GM19025 (cell line): ENCODE measurements at regions not wholly inside any gene's neighbourhood (a gene's known extent, or its start where the extent isn't known, plus 50 kb on each side); places are given as distances from the start of the nearest gene placed in this dataset.
"Not testable (repeated sequence)": the region's sequence is repeated elsewhere in the genome, so short reads cannot be mapped to it uniquely, and the experiment has no call there.

ENCODE experiments used
- ATAC-seq: cut with Tn5 transposase; IDR thresholded peaks from one replicate; pipeline ENCODE4 v1.9.1; 2021; ENCODE audit warnings: mild to moderate bottlenecking, low read depth, moderate library complexity; ENCODE audit not compliant: unreplicated experiment

DNA sequence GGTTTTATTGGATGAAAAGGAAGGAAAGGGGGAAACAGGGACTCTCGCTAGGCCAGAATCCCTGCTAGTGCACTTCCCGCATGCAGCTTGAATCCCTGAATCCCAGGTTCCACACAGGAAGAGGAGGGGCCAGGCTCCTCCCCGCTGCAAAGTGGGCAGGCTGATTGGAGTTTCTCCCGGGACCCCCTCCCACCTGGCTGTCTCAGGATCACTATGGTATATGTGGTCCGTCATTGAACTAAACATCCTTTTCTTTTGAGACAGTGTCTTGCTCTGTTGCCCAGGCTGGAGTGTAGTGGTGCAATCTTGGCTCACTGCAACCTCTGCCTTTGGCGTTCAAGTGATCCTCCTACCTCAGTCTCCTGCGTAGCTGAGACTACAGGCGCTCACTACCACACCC is 70.7 kb downstream of the FAM50B start:
- ATAC-seq, result no peak

DNA sequence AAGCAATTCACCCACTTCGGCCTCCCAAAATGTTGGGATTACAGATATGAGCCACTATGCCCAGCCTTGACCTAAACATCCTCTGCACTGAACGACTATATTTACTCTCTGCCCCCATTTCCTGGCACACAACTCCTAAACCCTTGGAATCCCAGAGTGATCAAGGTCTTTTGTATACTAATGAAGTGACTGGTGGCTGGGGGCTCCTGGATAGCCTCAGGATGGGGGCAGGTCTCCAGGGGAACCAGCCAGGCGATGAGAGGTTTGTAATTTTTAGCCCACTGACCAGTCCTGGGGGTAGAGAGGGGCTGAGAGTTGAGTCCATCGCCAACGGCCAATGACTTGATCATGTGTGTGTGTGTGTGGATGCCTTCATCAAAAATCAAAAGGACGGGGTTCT is 71.1 kb downstream of the FAM50B start:
- ATAC-seq, result no peak

DNA sequence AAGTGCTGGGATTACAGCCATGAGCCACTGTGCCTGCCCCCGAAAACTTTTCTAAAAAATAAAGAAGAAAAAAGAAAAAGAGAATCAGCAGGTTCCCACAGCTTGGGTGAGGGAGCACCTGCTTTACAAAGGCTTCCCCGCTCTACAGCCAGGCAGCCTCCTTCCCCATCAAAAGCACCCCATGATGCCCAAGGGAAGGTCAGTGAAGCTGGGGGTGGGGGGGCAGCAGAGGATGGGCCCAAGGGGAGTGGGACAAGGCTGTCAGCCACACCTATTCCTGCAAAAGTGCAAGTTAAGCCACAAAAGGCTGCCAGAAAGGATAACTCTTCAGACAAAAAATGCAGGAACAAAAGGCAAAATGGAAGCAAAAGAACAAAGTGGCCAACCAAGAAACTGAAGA is 72.5 kb downstream of the FAM50B start:
- ATAC-seq, result no peak

DNA sequence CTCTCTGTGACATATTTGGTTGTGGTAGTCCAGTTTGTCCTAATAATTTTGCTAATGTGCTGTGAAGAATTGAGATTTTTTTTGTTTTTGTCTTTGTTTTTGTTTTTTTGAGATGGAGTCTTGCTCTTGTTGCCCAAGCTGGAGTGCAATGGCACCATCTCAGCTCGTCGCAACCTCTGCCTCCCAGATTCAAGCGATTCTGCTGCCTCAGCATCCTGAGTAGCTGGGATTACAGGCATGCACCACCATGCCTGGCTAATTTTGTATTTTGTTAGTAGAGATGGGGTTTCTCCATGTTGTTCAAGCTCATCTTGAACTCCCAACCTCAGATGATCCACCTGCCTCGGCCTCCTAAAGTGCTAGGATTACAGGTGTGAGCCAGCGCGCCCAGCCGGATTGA is 73.4 kb downstream of the FAM50B start:
- ATAC-seq, result not testable (repeated sequence)

DNA sequence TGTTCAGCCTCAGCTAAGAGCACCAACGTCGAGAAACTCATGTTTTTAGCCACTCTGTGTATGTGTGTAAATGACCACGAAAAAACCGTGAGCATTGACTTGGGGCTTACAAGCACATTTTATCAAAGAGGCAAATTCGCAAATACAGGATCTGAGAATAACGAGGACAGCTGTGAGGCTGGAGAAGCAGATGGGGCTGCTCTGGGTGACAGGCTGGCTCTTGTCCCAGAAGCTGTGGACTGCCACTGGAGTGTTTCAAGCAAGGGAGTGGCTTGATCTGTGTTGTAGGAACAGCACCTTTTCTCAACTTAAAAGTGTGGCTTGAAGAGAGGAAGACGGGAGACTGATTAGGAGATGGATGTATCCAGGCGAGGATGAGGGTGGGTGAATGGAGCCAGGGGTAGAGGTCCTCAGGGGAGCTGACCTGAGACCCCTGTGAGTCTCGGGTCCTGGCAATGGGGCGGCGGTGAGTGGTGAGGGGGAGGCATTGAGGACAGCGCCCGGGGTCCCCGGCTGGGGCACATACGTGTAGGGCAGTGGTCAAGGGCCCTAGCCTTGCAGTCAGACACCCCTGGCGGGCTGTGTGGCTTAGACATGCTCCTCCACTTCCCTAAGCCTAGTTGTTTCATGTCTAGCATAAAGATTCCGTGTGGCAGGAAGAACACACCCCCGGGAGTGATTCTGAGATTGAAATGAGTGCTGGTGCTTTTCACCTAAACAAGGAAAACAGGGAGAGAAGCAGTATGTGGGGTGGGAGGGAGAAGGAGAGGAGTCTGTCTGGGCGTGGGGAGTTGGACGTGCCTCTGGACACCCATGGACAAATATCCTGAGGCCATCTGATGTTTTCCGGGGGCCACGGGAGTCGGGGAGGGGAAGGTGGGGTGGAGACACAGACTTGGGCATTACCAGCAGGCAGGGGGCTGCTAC is 76.3 kb downstream of the FAM50B start:
- ATAC-seq, result not testable (repeated sequence)

DNA sequence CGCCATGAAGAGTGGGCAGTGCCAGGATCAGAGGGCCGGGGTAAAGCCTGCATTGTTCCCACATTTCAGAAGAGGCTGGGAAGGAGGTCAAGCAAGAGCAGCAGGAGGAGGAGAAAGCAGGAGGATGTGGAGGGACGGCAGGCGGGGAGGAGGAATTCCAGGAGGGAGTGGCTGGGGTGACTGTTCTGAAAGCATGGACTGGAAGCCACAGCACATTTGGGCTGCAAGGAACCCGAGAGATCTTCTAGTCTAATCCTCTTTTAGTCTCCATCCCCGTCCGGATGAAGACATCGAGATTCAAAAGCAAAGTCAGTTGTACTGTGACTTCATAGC is 76.9 kb downstream of the FAM50B start:
- ATAC-seq, result no peak

DNA sequence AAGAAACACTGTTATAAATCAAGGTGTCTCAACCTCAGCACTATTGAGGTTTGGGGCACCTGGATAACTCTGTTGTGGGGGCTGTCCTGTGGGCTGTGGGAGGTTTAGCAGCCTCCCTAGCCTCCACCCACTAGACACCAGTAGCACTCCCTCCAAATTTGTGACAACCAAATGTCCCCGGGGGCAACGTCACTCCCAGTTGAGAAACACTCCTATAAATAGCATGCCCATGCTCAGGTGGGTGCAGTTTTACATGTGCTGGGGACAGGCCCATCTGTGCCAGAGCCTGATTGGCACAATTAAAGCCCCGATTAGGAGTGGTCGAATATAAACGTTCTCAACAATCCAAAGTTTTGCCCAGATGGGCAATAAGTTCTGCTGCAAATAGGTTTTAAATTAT is 78.9 kb downstream of the FAM50B start:
- ATAC-seq, result no peak

DNA sequence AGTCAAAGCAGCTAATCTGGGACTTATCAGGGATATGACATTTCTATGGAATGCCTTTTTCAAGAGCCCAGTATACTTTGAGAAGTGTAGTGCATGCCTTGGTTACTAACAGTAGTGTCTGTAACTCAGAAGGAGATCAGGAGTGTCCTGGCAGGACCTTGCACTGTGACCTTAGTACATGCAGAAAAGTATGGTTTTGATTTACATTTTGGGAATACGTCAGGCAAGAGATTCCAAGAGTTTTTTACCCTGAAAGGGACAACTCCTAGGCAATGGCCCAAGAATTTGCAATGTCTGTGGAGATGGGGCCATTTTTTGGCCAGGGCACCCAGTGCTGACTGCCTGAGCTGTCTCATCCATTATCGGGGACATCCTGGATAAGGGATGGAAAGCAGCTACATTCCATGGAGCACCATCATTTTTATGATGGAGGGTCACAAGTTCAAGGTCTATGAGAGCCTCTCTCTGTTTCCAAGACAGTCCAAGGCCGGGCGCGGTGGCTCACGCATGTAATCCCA is 80.2 kb downstream of the FAM50B start:
- no peak for ATAC-seq

DNA sequence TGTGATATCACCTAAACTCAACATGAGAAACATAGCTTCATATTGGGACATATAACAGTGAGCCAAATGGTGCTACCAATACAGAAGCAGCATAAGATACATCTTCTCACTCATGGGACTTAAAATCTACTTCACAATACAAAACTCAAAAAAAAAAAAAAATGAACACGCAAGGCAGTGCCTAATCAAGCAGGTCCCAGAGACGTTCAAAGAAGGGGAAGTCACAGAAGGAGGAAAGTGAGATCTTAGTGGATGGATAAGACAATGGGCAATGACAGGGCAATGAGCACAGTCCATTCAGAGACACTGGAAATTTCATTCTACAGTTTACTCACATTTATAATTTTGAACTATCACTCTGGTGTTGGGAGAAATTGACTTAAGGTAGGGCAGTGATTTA is 88.3 kb downstream of the FAM50B start:
- ATAC-seq, result no peak

DNA sequence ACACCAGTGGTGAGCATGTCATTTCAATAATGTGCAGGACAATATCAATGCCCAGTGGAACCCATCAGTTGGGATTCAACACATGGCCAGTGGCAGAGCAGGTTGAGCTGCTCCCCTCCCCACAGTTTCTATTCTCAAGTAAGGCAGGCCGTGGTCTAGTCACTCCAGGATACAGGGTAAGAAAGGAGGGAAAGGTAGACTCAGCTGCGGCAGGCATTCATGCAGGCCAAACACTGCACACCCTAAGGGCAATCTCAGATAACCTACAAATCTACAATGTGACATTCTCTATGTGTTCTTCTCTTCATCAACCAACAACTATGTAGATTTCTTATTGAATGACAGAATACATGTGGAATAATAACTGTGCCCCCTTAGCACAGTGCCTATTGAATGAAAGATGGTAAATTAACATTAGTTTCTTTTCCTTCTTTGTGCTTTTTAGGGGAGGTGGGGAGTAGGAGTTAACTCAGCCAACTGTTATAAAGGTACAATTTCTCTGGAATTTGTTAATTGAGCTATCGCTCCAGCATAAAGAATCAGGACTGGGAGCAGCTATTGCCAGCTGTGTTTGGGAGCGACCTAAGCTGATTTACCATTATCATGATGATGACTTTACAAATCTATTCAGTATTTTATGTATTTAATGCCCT is 89.7 kb downstream of the FAM50B start:
- ATAC-seq, result no peak

DNA sequence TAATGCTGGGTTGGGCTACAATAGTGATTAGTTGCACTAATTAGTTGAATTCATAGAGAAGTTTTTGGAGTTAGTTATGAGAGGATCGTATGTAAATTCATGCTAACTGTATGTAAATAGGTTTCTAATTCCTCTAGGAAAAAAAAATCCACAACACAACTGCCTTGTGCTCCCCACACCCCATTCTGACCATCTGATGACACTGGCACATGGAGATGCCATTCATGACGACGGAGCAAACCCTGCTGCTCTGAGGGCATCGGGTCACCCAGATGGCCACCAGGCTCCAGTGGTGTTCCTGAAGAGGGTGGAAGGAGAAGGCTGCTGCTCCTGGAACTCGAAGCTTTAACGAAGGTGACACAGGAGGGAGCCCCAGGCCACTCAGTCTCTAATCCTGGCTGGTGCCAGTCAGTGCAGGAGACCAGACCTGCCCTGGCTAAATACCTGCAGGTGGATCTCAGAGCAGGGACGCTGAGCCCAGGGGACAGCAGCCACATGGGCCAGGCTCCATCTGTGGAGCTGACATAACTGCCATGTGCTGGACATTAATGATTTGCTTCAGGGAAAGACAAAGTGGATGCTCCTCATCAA is 90.3 kb downstream of the FAM50B start:
- ATAC-seq, result no peak

DNA sequence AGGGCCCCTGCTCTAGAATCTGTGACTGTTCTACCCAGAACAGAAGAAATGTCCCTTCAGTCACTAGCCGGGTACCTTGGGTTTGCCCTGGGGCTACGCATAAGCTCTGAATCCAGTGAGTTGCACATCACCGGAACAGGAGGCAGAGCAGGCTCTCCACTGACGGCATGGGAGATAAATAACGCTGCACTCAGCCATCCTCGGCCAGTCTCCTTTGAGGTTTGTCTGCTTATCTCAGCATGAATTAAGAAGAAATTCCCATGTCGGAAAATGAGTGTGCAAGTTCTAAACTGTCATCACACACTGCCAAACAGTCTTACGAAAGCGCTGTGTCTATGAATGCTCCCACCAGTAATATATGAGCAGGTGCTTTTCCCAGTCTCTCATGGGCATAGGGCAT is 90.8 kb downstream of the FAM50B start:
- ATAC-seq, result no peak

DNA sequence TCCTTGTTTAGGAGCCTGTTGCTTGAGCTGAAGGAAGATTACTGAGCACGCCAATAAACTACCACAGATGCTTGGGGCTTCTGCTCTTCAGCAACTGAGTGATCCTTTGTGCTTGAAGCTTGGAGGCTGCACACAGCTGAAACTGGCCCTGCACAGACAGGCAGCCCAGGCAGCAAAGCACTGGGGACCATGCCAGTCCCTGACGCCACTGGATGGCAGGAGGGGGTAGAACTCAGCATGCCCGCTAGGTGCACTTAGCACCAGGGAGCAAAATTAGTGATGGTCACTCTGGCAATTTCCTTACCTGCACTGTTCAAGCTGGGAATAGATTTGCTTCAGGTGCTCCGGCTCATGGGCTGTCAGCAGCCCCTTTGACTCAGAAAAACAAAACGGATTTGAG is 91.5 kb downstream of the FAM50B start:
- no peak for ATAC-seq

DNA sequence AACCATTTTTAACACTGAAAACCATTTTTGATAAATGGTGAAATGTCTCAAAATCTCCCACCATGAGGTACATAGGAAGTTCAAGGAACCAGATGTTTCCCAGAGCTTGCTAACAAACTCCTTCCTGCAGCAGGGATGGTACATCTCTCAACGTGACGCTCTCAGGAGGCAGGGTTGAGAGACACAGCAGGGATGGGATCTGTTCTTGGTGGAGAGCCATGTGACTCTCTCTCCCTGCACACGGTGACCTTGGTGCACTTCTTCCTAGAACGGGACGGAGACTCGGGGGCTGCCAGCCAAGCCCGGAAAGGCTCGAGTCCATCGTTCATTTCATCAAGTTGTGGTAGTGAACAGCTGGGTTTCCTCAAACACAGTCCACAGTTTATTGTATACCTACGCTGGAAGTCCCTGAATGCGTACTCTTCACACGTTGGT is 94.2 kb downstream of the FAM50B start:
- ATAC-seq, result no peak

DNA sequence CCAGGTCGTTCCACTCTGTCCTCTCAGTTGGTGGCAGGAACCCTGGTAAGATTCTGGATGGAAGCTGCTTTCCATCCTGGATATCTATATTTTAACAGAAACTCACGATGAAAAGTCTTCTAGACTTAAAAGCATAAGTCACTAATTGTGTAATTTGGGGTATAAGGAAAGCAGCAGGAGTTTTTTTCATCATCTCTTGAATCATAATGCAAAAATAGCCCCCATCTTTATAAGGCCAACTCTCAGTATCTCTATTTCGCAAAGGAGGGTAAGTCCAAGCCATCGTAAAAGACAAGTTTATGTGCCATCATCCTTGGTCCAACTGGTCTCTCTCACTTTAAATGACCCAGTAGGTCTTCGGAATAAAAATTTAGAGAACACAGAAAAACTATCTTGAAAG is 95.1 kb downstream of the FAM50B start:
- ATAC-seq, result no peak

DNA sequence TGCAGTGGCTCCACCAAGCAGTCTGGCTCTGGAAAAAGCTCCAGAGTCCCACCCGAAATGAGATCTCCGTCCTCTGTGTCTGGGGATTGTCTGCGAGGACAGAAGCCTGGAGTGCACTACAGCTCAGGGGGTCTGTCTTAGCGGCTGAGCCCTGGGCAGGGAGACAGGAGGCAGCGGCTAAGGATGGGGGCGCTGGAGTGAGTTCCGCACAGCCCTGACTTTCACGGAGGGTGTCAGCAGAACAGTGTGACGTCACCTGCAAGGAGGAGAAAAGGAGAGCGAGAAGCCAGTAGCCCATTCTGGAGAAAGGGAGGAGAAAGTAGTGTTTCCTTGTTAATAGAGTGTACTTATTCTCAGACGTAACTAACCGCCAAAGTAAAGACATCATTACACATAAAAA is 97.6 kb downstream of the FAM50B start:
- ATAC-seq, result no peak

DNA sequence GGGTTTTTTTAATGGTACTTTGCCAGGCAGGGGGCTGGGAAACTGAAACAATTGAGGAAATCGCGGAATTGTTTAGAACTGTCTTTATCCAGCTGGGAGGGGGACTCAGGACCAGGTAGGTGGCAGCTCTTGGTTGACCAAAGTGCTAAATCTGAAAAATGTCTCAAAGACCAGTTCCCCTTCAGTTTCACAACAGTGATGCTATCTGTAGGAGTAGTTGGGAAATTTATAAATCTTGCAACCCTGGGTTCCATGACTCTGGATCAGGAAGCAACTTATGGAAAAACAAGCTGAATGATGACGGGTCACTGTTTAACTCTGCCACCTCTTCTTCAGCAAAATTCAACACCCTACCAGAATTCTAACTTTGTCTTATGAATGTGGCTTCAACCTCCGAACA is 99.7 kb downstream of the FAM50B start:
- no peak for ATAC-seq

DNA sequence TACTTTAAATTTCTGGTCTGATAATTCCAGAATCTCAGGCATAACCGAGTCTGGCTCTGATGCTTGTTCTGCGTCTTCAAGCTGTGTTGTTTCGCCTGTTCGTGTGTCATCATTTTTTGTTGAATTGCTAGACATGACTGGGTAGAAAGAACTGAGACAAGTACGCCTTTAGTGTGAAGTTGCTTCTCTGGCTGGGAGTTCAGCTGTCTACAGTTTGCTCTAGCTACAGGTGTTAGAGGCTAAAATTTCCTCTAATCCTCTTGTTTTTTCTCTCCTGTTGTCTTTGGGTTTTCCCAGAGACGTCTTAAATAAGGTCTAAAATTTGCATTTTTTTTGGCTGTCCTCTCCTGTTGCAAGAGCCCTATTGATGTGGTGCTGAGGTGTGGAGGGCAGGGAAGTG is 100.3 kb downstream of the FAM50B start:
- ATAC-seq, result no peak

DNA sequence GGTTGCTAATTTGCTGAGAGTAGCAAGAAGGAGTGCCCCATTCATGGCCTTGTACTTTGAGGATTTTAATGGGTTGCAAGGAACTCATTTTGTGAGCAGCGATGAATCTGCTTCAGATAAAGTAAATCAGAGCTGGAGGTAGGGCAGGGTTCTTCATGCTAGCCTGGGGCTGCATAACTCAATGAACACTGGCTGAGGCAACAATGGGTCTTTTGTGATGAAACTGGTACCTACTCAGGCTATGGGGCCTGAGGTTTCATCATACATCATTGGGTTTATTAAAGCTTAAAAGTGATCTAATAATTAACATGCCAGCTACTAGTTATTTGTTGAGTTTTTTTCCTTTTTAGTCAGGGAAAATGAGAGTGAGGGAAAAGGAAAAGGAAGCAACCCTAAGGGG is 106.9 kb downstream of the FAM50B start:
- no peak for ATAC-seq

DNA sequence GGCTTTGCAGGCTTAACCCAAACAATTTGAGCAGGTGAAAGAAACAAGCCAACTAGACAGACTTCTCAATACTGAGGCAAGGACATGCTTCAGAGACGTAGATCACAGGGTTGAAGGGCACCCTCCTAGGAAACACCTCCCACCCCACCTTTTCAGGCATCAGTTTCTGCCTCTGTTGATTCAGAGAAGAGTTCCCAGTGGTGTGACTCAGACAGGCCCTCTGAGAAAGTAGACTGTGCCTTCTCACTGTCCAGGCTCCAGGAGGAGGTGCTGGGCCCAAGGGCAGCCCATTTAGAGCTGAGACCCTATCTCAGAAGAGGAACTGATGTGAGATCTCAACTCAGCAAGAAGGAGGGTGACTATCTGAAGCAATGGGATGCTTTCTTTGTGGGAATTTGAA is 108.1 kb downstream of the FAM50B start:
- no peak for ATAC-seq

DNA sequence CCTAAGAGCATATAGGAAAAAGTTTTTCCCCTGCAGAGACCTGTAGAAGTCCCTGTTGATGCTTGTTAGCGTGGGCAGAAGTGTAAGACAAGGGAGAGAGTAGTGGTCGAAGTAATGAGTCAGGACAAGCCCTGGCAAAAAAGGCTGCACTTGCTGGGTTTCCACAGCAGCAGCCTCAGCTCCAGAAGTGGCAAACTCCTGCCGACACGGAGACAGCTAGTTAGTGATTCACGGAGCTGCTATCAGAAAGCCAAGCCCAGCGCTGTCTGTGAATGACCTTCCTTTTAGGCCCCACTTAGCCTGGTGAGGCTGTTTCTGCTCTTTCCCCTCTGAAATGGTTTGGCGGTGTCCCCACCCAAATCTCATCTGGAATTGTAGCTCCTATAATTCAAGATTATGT is 109.1 kb downstream of the FAM50B start:
- no peak for ATAC-seq

DNA sequence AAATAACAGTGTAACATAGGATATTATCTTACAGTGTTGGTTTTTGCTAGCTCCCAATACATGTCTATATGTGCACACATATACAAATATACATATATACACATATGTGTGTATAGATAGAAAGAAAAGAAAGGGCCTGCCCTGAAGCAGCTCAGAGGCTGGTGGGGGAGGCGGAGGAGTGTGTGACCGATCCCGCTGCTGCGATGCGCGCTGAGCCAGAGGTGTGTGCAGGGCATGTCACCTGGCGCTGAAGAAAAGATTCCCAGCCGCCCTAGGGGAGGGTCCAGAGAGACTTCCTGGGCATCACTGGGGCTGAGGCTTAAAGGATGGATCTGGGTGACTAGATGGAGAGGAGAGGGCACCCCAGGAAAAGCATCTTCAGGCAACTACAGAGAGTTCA is 110.2 kb downstream of the FAM50B start:
- no peak for ATAC-seq
